Gastroesophageal sphincter (tissue), 4 donors: ENCODE measurements at regions not wholly inside any gene's neighbourhood (a gene's known extent, or its start where the extent isn't known, plus 50 kb on each side); places are given as distances from the start of the nearest gene placed in this dataset.

Source experiments
- ATAC-seq: fragments of 150-250 bp; one replicate; pipeline ENCODE4 v1.9.1; 2016; ENCODE audit warnings: mild to moderate bottlenecking, moderate library complexity
- H3K27ac ChIP-seq, 4 donors: fragments of 200-600 bp; sonication (generic) in 3 of 4; 1 replicate in 3 of 4; 2 replicates in 1 of 4; pipeline ENCODE4 v1.5.1; 2016 to 2019
- H3K27me3 ChIP-seq: fragments of 200-600 bp; sonication (generic); one replicate; pipeline ENCODE4 v1.5.1; 2019
- H3K36me3 ChIP-seq, 2 donors: fragments of 200-600 bp; sonication (generic); one replicate each; pipeline ENCODE4 v1.5.1; 2019; ENCODE audit warnings: control low read depth in 1 of 2
- H3K4me1 ChIP-seq, 3 donors: fragments of 200-600 bp; sonication (generic); 1 replicate in 2 of 3; 2 replicates in 1 of 3; pipeline ENCODE4 v1.5.1; 2016 to 2019; ENCODE audit warnings: control low read depth in 2 of 3
- H3K4me3 ChIP-seq, 2 donors: fragments of 200-600 bp; sonication (generic); one replicate each; pipeline ENCODE4 v1.5.1; 2019; ENCODE audit warnings: mild to moderate bottlenecking in 1 of 2, moderate library complexity in 1 of 2
- H3K9me3 ChIP-seq, 3 donors: fragments of 200-600 bp; sonication (generic); one replicate each; pipeline ENCODE4 v1.5.1; 2017 to 2019; ENCODE audit warnings: control low read depth in 2 of 3
- EP300 ChIP-seq: sonication (generic); formaldehyde crosslinking; IDR thresholded peaks from one replicate; pipeline ENCODE4 v1.6.1; 2017; ENCODE audit warnings: antibody characterized with exemption, mild to moderate bottlenecking
- POLR2A ChIP-seq, 2 donors: fragments of 450-650 bp; IDR thresholded peaks; one replicate each; pipeline ENCODE4 v1.6.1; 2017; ENCODE audit warnings: antibody characterized with exemption in 2 of 2, mild to moderate bottlenecking in 2 of 2, moderate library complexity in 1 of 2
- POLR2AphosphoS5 ChIP-seq: sonication (generic); formaldehyde crosslinking; IDR thresholded peaks from one replicate; pipeline ENCODE4 v1.6.1; 2017; ENCODE audit warnings: antibody characterized with exemption
- WGBS, 2 donors: methylation state at CpG; one replicate each; pipeline ENCODE4 v1.1.5; 2018; ENCODE audit warnings: low coverage in 1 of 2; 5-methylcytosine and 5-hydroxymethylcytosine counted together
- TF ChIP-seq, protein P1 (sequence below), 4 experiments: fragments of 200-600 bp in 2 of 4; fragments of 450-650 bp in 2 of 4; sonication (generic) in 1 of 4; IDR thresholded peaks; one replicate each; pipeline ENCODE4 v1.5.1; 2017 to 2019; ENCODE audit warnings: antibody characterized with exemption in 4 of 4, mild to moderate bottlenecking in 2 of 4, moderate library complexity in 2 of 4

GRCh38 chr3:5466065-5466464 is 278.6 kb downstream of the EDEM1 start:
- H3K27ac ChIP-seq = no peak overlapping the region
- no peak overlapping the region for H3K4me3 ChIP-seq
- no peaks in the 10 kb centered on the region for H3K9me3 ChIP-seq
- ATAC-seq = no peak
- no peaks in the 10 kb centered on the region for H3K36me3 ChIP-seq
- WGBS, 2 donors = 70 to 71% methylated on average over 2 to 3 of the region's 3 CpGs
- no peaks in the 10 kb centered on the region for H3K4me1 ChIP-seq
- no peaks in the 10 kb centered on the region for H3K27me3 ChIP-seq
- no peak for TF ChIP-seq EP300
- no peak for TF ChIP-seq POLR2A (IDR thresholded peaks at IDR 0.05)
- TF ChIP-seq, protein P1, sequence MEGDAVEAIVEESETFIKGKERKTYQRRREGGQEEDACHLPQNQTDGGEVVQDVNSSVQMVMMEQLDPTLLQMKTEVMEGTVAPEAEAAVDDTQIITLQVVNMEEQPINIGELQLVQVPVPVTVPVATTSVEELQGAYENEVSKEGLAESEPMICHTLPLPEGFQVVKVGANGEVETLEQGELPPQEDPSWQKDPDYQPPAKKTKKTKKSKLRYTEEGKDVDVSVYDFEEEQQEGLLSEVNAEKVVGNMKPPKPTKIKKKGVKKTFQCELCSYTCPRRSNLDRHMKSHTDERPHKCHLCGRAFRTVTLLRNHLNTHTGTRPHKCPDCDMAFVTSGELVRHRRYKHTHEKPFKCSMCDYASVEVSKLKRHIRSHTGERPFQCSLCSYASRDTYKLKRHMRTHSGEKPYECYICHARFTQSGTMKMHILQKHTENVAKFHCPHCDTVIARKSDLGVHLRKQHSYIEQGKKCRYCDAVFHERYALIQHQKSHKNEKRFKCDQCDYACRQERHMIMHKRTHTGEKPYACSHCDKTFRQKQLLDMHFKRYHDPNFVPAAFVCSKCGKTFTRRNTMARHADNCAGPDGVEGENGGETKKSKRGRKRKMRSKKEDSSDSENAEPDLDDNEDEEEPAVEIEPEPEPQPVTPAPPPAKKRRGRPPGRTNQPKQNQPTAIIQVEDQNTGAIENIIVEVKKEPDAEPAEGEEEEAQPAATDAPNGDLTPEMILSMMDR (IDR thresholded peaks at IDR 0.05) = no peak
- TF ChIP-seq POLR2AphosphoS5 = no peak

GRCh38 chr3:5466717-5467116 is 279.2 kb downstream of the EDEM1 start:
- Histone ChIP-seq H3K27me3 (no peaks in the 10 kb centered on the region), H3K4me1 (no peaks in the 10 kb centered on the region), H3K36me3 (no peaks in the 10 kb centered on the region), H3K9me3 (no peaks in the 10 kb centered on the region), H3K4me3 (no peak overlapping the region), H3K27ac (no peak overlapping the region)
- ATAC-seq = no peak
- 94% methylated on average over 1 of the region's 1 CpG; no CpG with 5 or more reads in 1 of the 2 donors for WGBS, 2 donors
- TF ChIP-seq EP300 (no peak), POLR2AphosphoS5 (no peak), POLR2A (IDR thresholded peaks at IDR 0.05) (no peak)
- TF ChIP-seq, protein P1 (IDR thresholded peaks at IDR 0.05) = no peak

DNA sequence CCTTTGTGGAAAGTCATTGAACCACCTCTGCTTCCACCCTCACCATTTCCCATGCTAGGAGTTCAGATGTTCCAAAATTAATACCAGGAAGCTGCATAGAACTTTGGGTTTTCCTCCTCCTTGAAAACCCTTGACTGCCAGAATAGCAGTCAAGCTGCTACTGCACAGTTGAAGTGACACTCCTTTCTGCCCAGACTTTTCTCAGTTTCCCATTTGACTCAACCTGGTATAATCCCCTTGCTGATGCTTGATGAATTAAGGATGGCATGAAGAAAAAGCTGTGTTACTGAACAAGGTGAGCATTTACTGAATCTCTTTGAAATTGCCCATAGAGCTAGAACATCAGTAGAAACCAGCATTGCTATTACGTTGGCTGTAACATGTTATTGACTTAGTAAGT is 286.0 kb downstream of the EDEM1 start:
- Histone ChIP-seq H3K9me3 (no peaks in the 10 kb centered on the region), H3K36me3 (no peaks in the 10 kb centered on the region), H3K27ac (no peak overlapping the region), H3K4me1 (no peaks in the 10 kb centered on the region), H3K27me3 (no peaks in the 10 kb centered on the region), H3K4me3 (no peak overlapping the region)
- WGBS, 2 donors = 67 to 92% methylated on average over 1 of the region's 1 CpG
- no peak for ATAC-seq
- TF ChIP-seq EP300 (no peak), POLR2AphosphoS5 (no peak)
- TF ChIP-seq, protein P1 (IDR thresholded peaks at IDR 0.05) = no peak

DNA sequence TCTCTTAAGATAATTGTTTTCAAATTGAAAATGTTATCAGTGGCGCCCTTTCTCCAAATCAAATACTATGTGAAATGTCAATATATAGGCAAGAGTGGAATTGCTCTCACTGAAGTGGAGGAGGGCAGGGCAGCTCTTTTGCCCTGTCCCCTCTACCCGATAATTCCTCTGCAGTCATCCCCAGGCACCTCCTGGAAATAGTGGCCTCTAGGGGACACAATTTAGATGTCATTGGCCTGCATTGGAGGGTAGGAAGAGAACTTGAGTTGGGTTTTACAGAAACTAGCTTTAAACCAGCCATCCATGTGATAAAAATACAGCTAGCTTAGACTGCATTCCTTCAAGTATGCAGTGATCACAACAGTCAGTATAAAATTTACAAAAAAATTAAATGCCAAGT is 288.9 kb downstream of the EDEM1 start:
- WGBS, 2 donors = 63 to 100% methylated on average over 1 to 2 of the region's 2 CpGs
- H3K27me3 ChIP-seq = no peaks in the 10 kb centered on the region
- H3K4me3 ChIP-seq = no peak overlapping the region
- TF ChIP-seq POLR2A (IDR thresholded peaks at IDR 0.05) (no peak), POLR2AphosphoS5 (no peak), EP300 (no peak)
- TF ChIP-seq, protein P1 (IDR thresholded peaks at IDR 0.05) = no peak
- H3K36me3 ChIP-seq = no peaks in the 10 kb centered on the region
- H3K9me3 ChIP-seq = no peaks in the 10 kb centered on the region
- no peaks in the 10 kb centered on the region for H3K4me1 ChIP-seq
- no peak for ATAC-seq
- H3K27ac ChIP-seq = no peak overlapping the region

DNA sequence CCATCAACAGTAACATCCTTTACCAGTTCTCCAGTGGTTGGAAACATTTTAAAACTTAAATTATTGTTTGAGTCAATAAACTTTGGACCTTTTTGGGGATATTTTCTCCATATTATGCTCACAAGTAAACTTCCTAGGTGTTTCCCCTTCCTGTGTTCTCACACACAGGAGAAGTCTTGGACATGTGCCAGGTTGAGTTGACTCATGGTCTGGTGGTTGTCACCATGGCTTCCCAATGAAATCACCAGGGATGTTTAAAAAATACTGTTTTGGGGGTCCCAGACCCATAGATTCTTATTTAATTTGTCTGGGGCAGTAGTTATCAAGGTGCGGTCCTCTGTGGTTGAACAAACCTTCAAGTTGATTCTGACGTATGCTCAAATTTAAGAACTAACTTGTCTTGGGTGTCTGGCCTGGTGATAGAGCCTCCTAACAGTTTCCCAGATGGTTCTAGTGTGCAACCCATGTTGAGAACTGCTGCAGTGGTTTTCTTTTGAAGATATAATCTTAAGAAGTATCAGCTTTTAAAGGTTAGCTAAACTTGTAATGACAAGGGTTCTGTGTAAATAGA is 291.8 kb downstream of the EDEM1 start:
- no peaks in the 10 kb centered on the region for H3K27me3 ChIP-seq
- H3K4me1 ChIP-seq = no peaks in the 10 kb centered on the region
- 80 to 100% methylated on average over 1 of the region's 2 CpGs for WGBS, 2 donors
- TF ChIP-seq POLR2A (IDR thresholded peaks at IDR 0.05) (no peak), POLR2AphosphoS5 (no peak), EP300 (no peak)
- TF ChIP-seq, protein P1 (IDR thresholded peaks at IDR 0.05) = no peak
- H3K9me3 ChIP-seq = no peaks in the 10 kb centered on the region
- no peak for ATAC-seq
- H3K27ac ChIP-seq = no peak overlapping the region
- H3K4me3 ChIP-seq = no peak overlapping the region
- no peaks in the 10 kb centered on the region for H3K36me3 ChIP-seq
